Stimulated activated naive CD8-positive, alpha-beta T cell treated with anti-CD3 and anti-CD28 coated beads, Interleukin-15, Interleukin-2, amounts not matched to agents 100 ng/mL and 50 ng/mL, for 24 hours (primary cell): ENCODE measurements at regions not wholly inside any gene's neighbourhood (a gene's known extent, or its start where the extent isn't known, plus 50 kb on each side); places are given as distances from the start of the nearest gene placed in this dataset.
"Not testable (repeated sequence)": the region's sequence is repeated elsewhere in the genome, so short reads cannot be mapped to it uniquely, and the experiment has no call there.

Experiments
- H3K27ac Mint-ChIP-seq: one replicate; pipeline ENCODE4 v1.8.0; 2021; ENCODE audit warnings: mild to moderate bottlenecking, mixed read lengths
- H3K27me3 Mint-ChIP-seq: one replicate; pipeline ENCODE4 v1.8.0; 2021; ENCODE audit warnings: mixed read lengths
- H3K36me3 Mint-ChIP-seq: one replicate; pipeline ENCODE4 v1.8.0; 2021; ENCODE audit warnings: low read depth, mixed read lengths
- H3K4me1 Mint-ChIP-seq: one replicate; pipeline ENCODE4 v1.8.0; 2021; ENCODE audit warnings: low read depth, mixed read lengths
- H3K4me3 Mint-ChIP-seq: one replicate; pipeline ENCODE4 v1.8.0; 2021; ENCODE audit warnings: mild to moderate bottlenecking, mixed read lengths
- H3K9me3 Mint-ChIP-seq: one replicate; pipeline ENCODE4 v1.8.0; 2021; ENCODE audit warnings: mixed read lengths

DNA sequence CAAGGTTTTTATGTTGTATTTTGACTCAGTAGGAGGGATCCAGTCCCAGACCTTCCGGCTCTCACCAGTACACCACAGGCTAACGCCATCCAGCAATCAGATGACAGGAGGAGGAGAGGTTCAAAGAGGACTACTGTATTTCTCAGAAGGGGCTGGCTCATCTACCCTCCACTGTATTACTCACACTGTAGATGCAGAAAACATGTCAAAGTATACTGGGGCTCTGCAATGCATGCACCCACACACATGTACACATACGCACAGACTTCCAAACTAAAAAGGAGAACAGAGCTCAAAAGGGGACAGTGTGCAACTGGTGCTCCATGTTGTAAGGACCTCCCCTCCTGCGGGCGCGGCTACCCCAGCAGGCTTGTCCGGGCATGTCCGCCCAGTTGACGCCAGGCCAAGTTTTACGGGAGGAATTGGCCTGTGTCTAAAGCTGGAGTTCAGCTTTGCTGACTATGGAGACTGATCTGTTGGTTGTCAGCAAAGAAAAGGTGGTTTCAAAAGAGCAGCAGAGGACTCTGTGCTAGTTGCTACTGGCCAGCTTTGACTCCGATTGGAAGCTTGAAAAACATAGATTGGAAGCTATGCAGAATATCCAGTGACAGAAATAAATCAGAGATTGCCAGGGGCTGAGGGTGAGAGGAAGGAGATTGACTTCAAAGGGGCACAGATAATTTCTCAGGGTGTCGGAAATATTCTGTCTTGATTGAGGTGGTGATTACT, 314.2 kb downstream of the DLEU7 start:
- Mint-ChIP-seq H3K27me3 (peaks cover 6% of the 10 kb centered on the region), H3K9me3 (peaks cover 4% of the 10 kb centered on the region), H3K27ac (no peak overlapping the region), H3K4me1 (peaks cover 26% of the 10 kb centered on the region), H3K4me3 (no peak overlapping the region), H3K36me3 (no peaks in the 10 kb centered on the region)

GRCh38 chr13:50531917-50532899, 311.3 kb downstream of the DLEU7 start:
- Mint-ChIP-seq H3K27me3 (peaks cover 6% of the 10 kb centered on the region), H3K36me3 (peaks cover 4% of the 10 kb centered on the region), H3K4me3 (no peak overlapping the region), H3K4me1 (peaks cover 25% of the 10 kb centered on the region), H3K9me3 (peaks cover 19% of the 10 kb centered on the region), H3K27ac (no peak overlapping the region)

GRCh38 chr13:50535050-50535449, 308.4 kb downstream of the DLEU7 start:
- Mint-ChIP-seq H3K36me3 (peaks cover 4% of the 10 kb centered on the region), H3K4me1 (no peaks in the 10 kb centered on the region), H3K9me3 (peaks cover 20% of the 10 kb centered on the region), H3K27ac (no peak overlapping the region), H3K27me3 (peaks cover 11% of the 10 kb centered on the region), H3K4me3 (no peak overlapping the region)

GRCh38 chr13:50537029-50537428, 306.5 kb downstream of the DLEU7 start:
- H3K9me3 Mint-ChIP-seq: peaks cover 20% of the 10 kb centered on the region
- peaks cover 11% of the 10 kb centered on the region for H3K27me3 Mint-ChIP-seq
- H3K36me3 Mint-ChIP-seq: peaks cover 4% of the 10 kb centered on the region
- H3K4me3 Mint-ChIP-seq: no peak overlapping the region
- H3K27ac Mint-ChIP-seq: no peak overlapping the region
- H3K4me1 Mint-ChIP-seq: no peaks in the 10 kb centered on the region

DNA sequence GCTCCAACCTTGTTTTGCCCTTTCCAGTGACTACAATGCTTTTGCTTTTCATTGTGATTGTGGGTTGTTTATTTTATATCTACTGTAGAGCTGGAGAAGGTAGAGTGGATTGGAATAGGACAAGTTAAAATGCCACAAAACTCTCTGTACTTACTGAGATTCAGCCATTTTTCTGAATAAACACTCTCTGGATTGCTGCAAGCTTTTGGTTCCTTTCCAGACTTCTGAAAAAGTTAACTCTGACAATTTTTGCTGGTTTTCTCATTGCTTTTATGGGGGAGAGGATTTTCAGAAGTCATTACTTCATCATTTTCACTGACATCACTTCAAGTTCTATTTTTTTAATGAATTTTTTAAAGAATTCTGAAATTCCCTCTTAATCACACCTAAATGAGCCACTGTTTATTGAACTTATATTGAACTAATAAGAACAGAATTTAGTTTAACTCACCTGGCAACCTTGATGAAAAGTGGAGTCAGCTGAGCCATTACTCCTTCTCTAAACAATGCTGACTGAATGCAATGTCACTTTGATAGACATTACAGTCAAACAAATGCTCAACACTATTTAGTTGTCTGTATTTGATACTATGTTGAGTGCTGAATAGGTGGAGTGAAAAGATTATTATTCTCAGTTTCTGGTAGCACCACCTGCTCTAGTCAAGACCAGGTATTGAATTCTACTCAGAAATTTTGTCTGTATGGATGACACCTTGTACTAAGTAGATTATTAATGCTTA, 303.5 kb downstream of the DLEU7 start:
- Mint-ChIP-seq H3K27ac (no peak overlapping the region), H3K9me3 (peaks cover 13% of the 10 kb centered on the region), H3K27me3 (peaks cover 7% of the 10 kb centered on the region), H3K36me3 (peaks cover 4% of the 10 kb centered on the region), H3K4me1 (no peaks in the 10 kb centered on the region), H3K4me3 (no peak overlapping the region)

- Mint-ChIP-seq H3K36me3 (no peaks in the 10 kb centered on the region), H3K9me3 (no peaks in the 10 kb centered on the region), H3K4me1 (no peaks in the 10 kb centered on the region), H3K4me3 (no peak overlapping the region), H3K27me3 (peaks cover 7% of the 10 kb centered on the region), H3K27ac (no peak overlapping the region)
These were observed 300.4 kb downstream of the DLEU7 start for GRCh38 chr13:50543141-50543540.

- no peak overlapping the region for H3K27ac Mint-ChIP-seq
- H3K4me1 Mint-ChIP-seq: no peaks in the 10 kb centered on the region
- no peaks in the 10 kb centered on the region for H3K36me3 Mint-ChIP-seq
- H3K4me3 Mint-ChIP-seq: no peak overlapping the region
- H3K27me3 Mint-ChIP-seq: peaks cover 7% of the 10 kb centered on the region
- no peaks in the 10 kb centered on the region for H3K9me3 Mint-ChIP-seq
These were observed 299.7 kb downstream of the DLEU7 start for GRCh38 chr13:50543782-50544181.

DNA sequence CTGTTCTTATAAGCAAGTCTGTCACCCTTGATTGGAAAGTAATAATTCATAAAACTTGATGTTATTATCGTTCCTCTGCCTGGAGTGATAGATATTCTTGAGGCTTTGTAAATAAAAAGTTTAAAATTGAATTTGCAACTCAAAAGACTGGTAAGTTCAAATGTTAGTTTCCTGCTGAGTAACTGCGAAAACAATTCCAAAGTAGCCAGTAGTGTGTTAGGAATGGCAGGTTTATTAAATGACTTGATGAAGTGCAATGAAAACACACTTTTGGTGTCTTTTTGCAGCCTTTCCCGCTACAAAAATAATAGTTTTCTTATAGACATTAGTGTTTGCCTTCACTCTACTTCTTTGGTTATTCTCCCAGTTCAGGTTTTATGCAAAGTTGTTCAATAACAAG, 299.3 kb downstream of the DLEU7 start:
- Mint-ChIP-seq H3K4me1 (no peaks in the 10 kb centered on the region), H3K27me3 (peaks cover 4% of the 10 kb centered on the region), H3K9me3 (no peaks in the 10 kb centered on the region), H3K36me3 (no peaks in the 10 kb centered on the region), H3K4me3 (no peak overlapping the region), H3K27ac (no peak overlapping the region)

- not testable (repeated sequence) for H3K27me3 Mint-ChIP-seq, H3K9me3 Mint-ChIP-seq, H3K4me1 Mint-ChIP-seq
These were observed 296.3 kb downstream of the DLEU7 start for GRCh38 chr13:50547175-50547574.

DNA sequence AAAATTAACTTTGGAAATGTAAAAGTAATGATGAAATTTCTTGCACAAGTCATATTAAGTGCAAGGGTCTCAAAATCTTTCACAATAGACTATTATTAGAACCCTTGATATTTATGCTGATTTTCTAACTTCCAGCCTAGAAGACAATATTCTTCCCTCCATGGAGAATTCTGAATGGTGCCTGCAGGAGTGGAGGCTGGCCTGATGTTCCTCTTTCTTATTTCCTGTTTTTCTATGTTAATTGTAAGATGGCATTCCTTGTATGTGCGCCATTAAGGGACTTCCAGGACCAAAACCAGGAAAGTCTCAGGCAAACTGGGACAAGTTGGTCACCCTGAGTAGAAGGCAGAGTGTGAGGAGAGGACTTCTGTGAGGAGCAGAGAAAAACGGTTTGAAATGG, 294.9 kb downstream of the DLEU7 start:
- Mint-ChIP-seq H3K27me3 (no peaks in the 10 kb centered on the region), H3K36me3 (no peaks in the 10 kb centered on the region), H3K9me3 (no peaks in the 10 kb centered on the region), H3K27ac (no peak overlapping the region), H3K4me1 (no peaks in the 10 kb centered on the region), H3K4me3 (no peak overlapping the region)

More at GRCh38 chr13:50547175-50547574, 296.3 kb downstream of the DLEU7 start:
- H3K27ac Mint-ChIP-seq, H3K4me3 Mint-ChIP-seq, H3K36me3 Mint-ChIP-seq: not testable (repeated sequence)

- H3K4me3 Mint-ChIP-seq: no peak overlapping the region
These were observed 294.1 kb downstream of the DLEU7 start for GRCh38 chr13:50549221-50549942.

DNA sequence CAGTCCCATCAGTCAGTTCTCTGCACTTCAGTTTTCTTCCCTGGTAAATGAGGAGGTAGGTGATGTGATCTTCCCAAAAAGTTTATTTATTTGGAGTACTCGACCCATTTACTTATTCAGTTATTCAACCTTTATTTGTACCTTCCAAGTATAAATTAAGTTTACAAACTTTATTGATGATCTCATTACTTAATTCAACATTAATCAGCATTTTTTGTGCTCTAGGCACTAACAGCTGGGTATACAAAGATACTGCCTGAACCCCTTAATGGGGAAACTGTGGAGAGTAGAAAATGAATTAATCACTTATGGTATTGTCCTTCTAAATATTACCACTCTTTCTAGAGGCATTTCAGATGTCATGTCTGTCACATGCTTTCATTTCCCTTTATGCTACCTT, 293.3 kb downstream of the DLEU7 start:
- H3K27me3 Mint-ChIP-seq: no peaks in the 10 kb centered on the region
- no peaks in the 10 kb centered on the region for H3K36me3 Mint-ChIP-seq
- no peaks in the 10 kb centered on the region for H3K4me1 Mint-ChIP-seq
- H3K9me3 Mint-ChIP-seq: no peaks in the 10 kb centered on the region
- no peak overlapping the region for H3K27ac Mint-ChIP-seq
- no peak overlapping the region for H3K4me3 Mint-ChIP-seq

More at GRCh38 chr13:50549221-50549942, 294.1 kb downstream of the DLEU7 start:
- no peaks in the 10 kb centered on the region for H3K9me3 Mint-ChIP-seq
- no peaks in the 10 kb centered on the region for H3K4me1 Mint-ChIP-seq
- H3K36me3 Mint-ChIP-seq: no peaks in the 10 kb centered on the region
- H3K27ac Mint-ChIP-seq: no peak overlapping the region
- no peaks in the 10 kb centered on the region for H3K27me3 Mint-ChIP-seq

DNA sequence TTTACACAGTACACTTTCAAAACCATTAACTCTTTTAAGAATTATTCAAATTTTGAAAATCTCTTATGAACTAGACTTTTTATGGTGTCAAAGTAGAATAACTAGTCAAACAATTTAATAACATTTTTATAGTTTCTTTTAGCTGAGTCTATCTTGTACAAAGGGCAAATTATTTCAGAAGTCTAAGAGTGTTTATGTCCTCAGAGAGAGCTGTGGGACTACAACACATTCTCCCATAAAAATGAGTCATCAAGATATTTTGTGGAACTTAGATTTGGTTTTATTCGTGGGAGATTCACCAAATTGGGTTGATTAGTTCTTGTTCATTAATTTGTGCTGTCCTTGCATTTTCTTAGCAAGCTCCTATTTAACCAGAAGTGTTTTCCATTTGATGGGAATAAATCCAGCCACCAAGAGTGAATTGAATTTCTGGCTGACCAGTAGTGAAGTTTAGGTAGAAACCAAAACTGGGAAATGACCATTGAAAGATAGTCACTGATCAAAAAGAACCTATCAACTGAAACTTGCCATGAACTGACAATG, 291.0 kb downstream of the DLEU7 start:
- Mint-ChIP-seq H3K4me3 (no peak overlapping the region), H3K27ac (no peak overlapping the region), H3K4me1 (no peaks in the 10 kb centered on the region), H3K36me3 (no peaks in the 10 kb centered on the region), H3K9me3 (no peaks in the 10 kb centered on the region), H3K27me3 (no peaks in the 10 kb centered on the region)

DNA sequence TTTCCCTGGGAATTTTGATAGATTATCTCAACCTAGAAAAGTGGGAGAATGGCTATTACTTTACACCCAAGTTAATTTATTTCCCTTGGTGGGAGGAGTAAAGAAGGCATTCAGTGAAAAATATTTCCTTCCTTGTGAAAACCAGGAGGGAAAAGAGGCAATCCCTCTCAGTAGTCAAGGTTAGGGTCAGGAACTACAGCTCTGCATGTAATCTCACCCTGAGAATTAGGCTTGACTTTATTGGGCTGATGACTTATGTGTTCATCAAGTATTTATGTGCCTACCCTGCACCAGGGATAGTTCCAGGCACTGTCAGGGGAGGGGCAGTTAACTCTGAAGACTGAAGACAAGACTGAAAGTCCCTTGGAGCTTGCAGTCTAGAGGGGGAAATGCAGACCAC, 281.8 kb downstream of the DLEU7 start:
- no peak overlapping the region for H3K4me3 Mint-ChIP-seq
- H3K4me1 Mint-ChIP-seq: no peaks in the 10 kb centered on the region
- no peaks in the 10 kb centered on the region for H3K27me3 Mint-ChIP-seq
- no peak overlapping the region for H3K27ac Mint-ChIP-seq
- H3K9me3 Mint-ChIP-seq: peaks cover 3% of the 10 kb centered on the region
- H3K36me3 Mint-ChIP-seq: no peaks in the 10 kb centered on the region
